ENCODE measurements at regions not wholly inside any gene's neighbourhood (a gene's known extent, or its start where the extent isn't known, plus 50 kb on each side); places are given as distances from the start of the nearest gene placed in this dataset.
"Not testable (repeated sequence)": the region's sequence is repeated elsewhere in the genome, so short reads cannot be mapped to it uniquely, and the experiment has no call there.

GRCh38 chr3:89923921-89924610, 816.6 kb downstream of the EPHA3 start:
- no peak for DNase-seq (ENCODE audit: low read depth, low spot score)

- DNase-seq (ENCODE audit: low read depth, low spot score) = no peak
Measured at GRCh38 chr3:89925976-89926375, 818.6 kb downstream of the EPHA3 start.

- DNase-seq (ENCODE audit: low read depth, low spot score) = no peak
Measured at GRCh38 chr3:89932882-89933281, 825.5 kb downstream of the EPHA3 start.

GRCh38 chr3:89944461-89944860, 837.0 kb downstream of the EPHA3 start:
- DNase-seq (ENCODE audit: low read depth, low spot score) = not testable (repeated sequence)

- no peak for DNase-seq (ENCODE audit: low read depth, low spot score)
Measured at GRCh38 chr3:89946884-89947283, 839.5 kb downstream of the EPHA3 start.

- DNase-seq (ENCODE audit: low read depth, low spot score) = peak; percentile 33
Measured at GRCh38 chr3:89947337-89947954, 840.0 kb downstream of the EPHA3 start.

- DNase-seq (ENCODE audit: low read depth, low spot score) = no peak
Measured at GRCh38 chr3:89948008-89948407, 840.6 kb downstream of the EPHA3 start.

GRCh38 chr3:89950772-89951171, 843.4 kb downstream of the EPHA3 start:
- DNase-seq (ENCODE audit: low read depth, low spot score) = no peak

GRCh38 chr3:89954137-89954536, 846.7 kb downstream of the EPHA3 start:
- DNase-seq (ENCODE audit: low read depth, low spot score) = no peak

GRCh38 chr3:89955156-89955555, 847.7 kb downstream of the EPHA3 start:
- DNase-seq (ENCODE audit: low read depth, low spot score) = no peak

GRCh38 chr3:89957451-89957850, 850.0 kb downstream of the EPHA3 start:
- DNase-seq (ENCODE audit: low read depth, low spot score) = no peak

GRCh38 chr3:89958163-89958562, 850.7 kb downstream of the EPHA3 start:
- not testable (repeated sequence) for DNase-seq (ENCODE audit: low read depth, low spot score)

- no peak for DNase-seq (ENCODE audit: low read depth, low spot score)
Measured at GRCh38 chr3:89964347-89964746, 856.9 kb downstream of the EPHA3 start.

GRCh38 chr3:89966877-89967665, 859.6 kb downstream of the EPHA3 start:
- no peak for DNase-seq (ENCODE audit: low read depth, low spot score)

- DNase-seq (ENCODE audit: low read depth, low spot score) = no peak
Measured at GRCh38 chr3:89971329-89971728, 863.9 kb downstream of the EPHA3 start.

GRCh38 chr3:89973156-89973555, 865.7 kb downstream of the EPHA3 start:
- no peak for DNase-seq (ENCODE audit: low read depth, low spot score)

GRCh38 chr3:89974903-89975519, 867.6 kb downstream of the EPHA3 start:
- DNase-seq (ENCODE audit: low read depth, low spot score) = no peak

GRCh38 chr3:89983449-89983848, 876.0 kb downstream of the EPHA3 start:
- no peak for DNase-seq (ENCODE audit: low read depth, low spot score)

GRCh38 chr3:90005281-90005847, 897.9 kb downstream of the EPHA3 start:
- no peak for DNase-seq (ENCODE audit: low read depth, low spot score)

- no peak for DNase-seq (ENCODE audit: low read depth, low spot score)
Measured at GRCh38 chr3:90007778-90008499, 900.5 kb downstream of the EPHA3 start.

GRCh38 chr3:90010341-90010740, 902.9 kb downstream of the EPHA3 start:
- no peak for DNase-seq (ENCODE audit: low read depth, low spot score)
